Uterus (tissue), 3 donors: ENCODE measurements at regions not wholly inside any gene's neighbourhood (a gene's known extent, or its start where the extent isn't known, plus 50 kb on each side); places are given as distances from the start of the nearest gene placed in this dataset.

Experiments
- DNase-seq, 2 donors: peaks; one replicate each; pipeline ENCODE4 v3.0.0-alpha.2; 2019 to 2020
- H3K27ac ChIP-seq, 2 donors: fragments of 200-600 bp; sonication (generic); 1 replicate in 1 of 2; 2 replicates in 1 of 2; pipeline ENCODE4 v1.5.1; 2016 to 2018
- H3K27me3 ChIP-seq, 2 donors: fragments of 200-600 bp; sonication (generic); one replicate each; pipeline ENCODE4 v1.5.1; 2018 to 2019; ENCODE audit warnings: control low read depth in 1 of 2
- H3K36me3 ChIP-seq, 2 donors: fragments of 200-600 bp; sonication (generic); one replicate each; pipeline ENCODE4 v1.5.1; 2019; ENCODE audit warnings: control low read depth in 1 of 2
- H3K4me1 ChIP-seq, 2 donors: fragments of 200-600 bp; sonication (generic); one replicate each; pipeline ENCODE4 v1.5.1; 2018 to 2019; ENCODE audit warnings: control low read depth in 1 of 2
- H3K4me3 ChIP-seq, 2 donors: fragments of 200-600 bp; sonication (generic); 1 replicate in 1 of 2; 2 replicates in 1 of 2; pipeline ENCODE4 v1.5.1; 2018 to 2019; ENCODE audit warnings: mild to moderate bottlenecking in 1 of 2
- H3K9me3 ChIP-seq, 2 donors: fragments of 200-600 bp; sonication (generic); one replicate each; pipeline ENCODE4 v1.5.1; 2019; ENCODE audit warnings: control low read depth in 1 of 2
- POLR2A ChIP-seq, 2 donors: fragments of 450-650 bp; IDR thresholded peaks; one replicate each; pipeline ENCODE4 v1.6.1; 2016; ENCODE audit warnings: antibody characterized with exemption in 2 of 2, mild to moderate bottlenecking in 1 of 2, moderate library complexity in 1 of 2
- intact Hi-C: fragments of 100-400 bp; cut with DNase I; formaldehyde crosslinking; loops from one replicate; pipeline ENCODE4 v1.15.1; 2023; ENCODE audit warnings: low total_unique reads
- TF ChIP-seq, protein P1 (sequence below), 4 experiments: fragments of 200-600 bp in 2 of 4; fragments of 450-650 bp in 2 of 4; sonication (generic) in 2 of 4; IDR thresholded peaks; one replicate each; pipeline ENCODE4 v1.5.1; 2016 to 2019; ENCODE audit warnings: antibody characterized with exemption in 4 of 4, mild to moderate bottlenecking in 2 of 4, moderate library complexity in 1 of 4
- donor health status: DM: yes; HTN: yes; CAD: no.

DNA sequence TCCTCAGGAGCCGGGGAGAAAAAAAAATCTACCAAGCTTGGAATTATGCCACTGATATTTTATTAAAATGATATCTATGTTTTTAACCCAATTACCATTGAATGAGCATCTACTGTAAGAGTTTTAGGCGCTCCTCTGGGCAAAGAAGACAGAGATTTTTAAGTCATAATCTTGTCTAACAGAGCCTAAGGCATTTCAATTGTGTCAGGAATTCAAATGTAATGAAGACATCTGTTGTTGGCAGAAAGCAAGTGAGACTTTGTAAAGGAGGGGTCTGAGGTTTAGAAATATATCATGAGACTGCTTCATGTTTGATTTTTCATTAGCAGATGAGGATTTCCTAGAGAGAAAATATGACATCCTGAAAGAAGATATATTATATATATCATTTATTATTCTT is 1158.1 kb downstream of the FSTL5 start:
- Histone ChIP-seq H3K9me3 (no peaks in the 10 kb centered on the region), H3K36me3 (no peaks in the 10 kb centered on the region), H3K4me1 (no peaks in the 10 kb centered on the region), H3K27ac (no peak overlapping the region), H3K4me3 (no peak overlapping the region), H3K27me3 (no peaks in the 10 kb centered on the region)
- no peak for TF ChIP-seq POLR2A (IDR thresholded peaks at IDR 0.05)
- TF ChIP-seq, protein P1, sequence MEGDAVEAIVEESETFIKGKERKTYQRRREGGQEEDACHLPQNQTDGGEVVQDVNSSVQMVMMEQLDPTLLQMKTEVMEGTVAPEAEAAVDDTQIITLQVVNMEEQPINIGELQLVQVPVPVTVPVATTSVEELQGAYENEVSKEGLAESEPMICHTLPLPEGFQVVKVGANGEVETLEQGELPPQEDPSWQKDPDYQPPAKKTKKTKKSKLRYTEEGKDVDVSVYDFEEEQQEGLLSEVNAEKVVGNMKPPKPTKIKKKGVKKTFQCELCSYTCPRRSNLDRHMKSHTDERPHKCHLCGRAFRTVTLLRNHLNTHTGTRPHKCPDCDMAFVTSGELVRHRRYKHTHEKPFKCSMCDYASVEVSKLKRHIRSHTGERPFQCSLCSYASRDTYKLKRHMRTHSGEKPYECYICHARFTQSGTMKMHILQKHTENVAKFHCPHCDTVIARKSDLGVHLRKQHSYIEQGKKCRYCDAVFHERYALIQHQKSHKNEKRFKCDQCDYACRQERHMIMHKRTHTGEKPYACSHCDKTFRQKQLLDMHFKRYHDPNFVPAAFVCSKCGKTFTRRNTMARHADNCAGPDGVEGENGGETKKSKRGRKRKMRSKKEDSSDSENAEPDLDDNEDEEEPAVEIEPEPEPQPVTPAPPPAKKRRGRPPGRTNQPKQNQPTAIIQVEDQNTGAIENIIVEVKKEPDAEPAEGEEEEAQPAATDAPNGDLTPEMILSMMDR (IDR thresholded peaks at IDR 0.05), result no peak
- DNase-seq, result no peak
- intact Hi-C loops, result no loop called here

DNA sequence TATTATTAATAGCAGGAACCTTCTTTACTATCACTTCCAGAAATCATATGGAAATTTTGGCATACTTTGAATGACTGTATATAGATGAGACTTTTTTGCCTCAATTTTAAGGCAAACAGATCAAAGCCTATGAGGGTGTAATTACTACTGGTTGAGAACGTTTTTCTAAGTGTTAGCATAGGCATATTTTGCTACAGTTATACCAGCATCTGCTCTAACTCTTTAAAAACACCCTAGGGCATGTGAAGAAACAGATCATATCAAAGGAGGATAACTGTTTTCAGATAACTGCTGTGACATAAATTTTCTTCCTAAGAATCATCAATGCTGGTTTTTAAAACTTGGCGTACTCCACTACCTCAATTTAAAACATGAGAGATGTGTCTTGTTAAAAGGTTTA is 1155.3 kb downstream of the FSTL5 start:
- Histone ChIP-seq H3K4me1 (no peaks in the 10 kb centered on the region), H3K27me3 (no peaks in the 10 kb centered on the region), H3K9me3 (no peaks in the 10 kb centered on the region), H3K36me3 (no peaks in the 10 kb centered on the region), H3K27ac (no peak overlapping the region), H3K4me3 (no peak overlapping the region)
- no peak for DNase-seq
- no peak for TF ChIP-seq POLR2A (IDR thresholded peaks at IDR 0.05)
- intact Hi-C loops, result no loop called here

DNA sequence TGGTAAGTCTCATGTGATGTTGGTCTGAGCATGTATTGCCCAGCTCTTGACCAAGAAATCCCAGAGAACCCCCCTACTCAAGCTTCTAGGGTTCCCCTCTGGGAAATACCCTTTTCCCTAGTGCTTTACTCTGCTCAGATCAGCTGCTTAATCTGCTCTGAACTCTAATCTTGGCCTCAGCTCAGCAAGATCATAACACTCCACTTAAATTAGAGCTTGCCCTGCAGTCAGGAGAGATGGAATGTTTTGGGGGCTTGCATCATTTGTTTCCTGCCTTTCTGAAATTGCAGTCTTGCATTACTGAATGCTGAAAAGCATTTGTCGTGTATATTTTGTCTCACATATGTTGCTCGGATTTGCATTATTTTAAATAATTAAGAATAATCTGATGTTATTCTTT is 1153.6 kb downstream of the FSTL5 start:
- no peaks in the 10 kb centered on the region for H3K4me1 ChIP-seq
- no peak overlapping the region for H3K4me3 ChIP-seq
- no peak overlapping the region for H3K27ac ChIP-seq
- H3K9me3 ChIP-seq, result no peaks in the 10 kb centered on the region
- DNase-seq, result no peak
- no peaks in the 10 kb centered on the region for H3K36me3 ChIP-seq
- TF ChIP-seq, protein P1 (IDR thresholded peaks at IDR 0.05), result no peak
- no peak for TF ChIP-seq POLR2A (IDR thresholded peaks at IDR 0.05)
- intact Hi-C loops, result no loop called here
- H3K27me3 ChIP-seq, result no peaks in the 10 kb centered on the region
